Skeletal muscle satellite cell (primary cell): ENCODE measurements at regions not wholly inside any gene's neighbourhood (a gene's known extent, or its start where the extent isn't known, plus 50 kb on each side); places are given as distances from the start of the nearest gene placed in this dataset.
A peak's percentile ranks its signal among the peaks of the same experiment; 100 is the strongest.

Experiments used
- H3K27me3 ChIP-seq: 2 replicates; pipeline ENCODE4 v1.7.0; 2013; ENCODE audit warnings: low read length; ENCODE audit not compliant: control insufficient read depth, insufficient read depth
- H3K36me3 ChIP-seq: 2 replicates; pipeline ENCODE4 v1.7.0; 2013; ENCODE audit warnings: mild to moderate bottlenecking, control low read depth, low read length; ENCODE audit not compliant: insufficient read depth
- H3K4me1 ChIP-seq: 2 replicates; pipeline ENCODE4 v1.7.0; 2013; ENCODE audit warnings: low read length; ENCODE audit not compliant: control insufficient read depth, insufficient read depth
- H3K4me2 ChIP-seq: 2 replicates; pipeline ENCODE4 v1.7.0; 2013; ENCODE audit warnings: mild to moderate bottlenecking, low read length
- H3K4me3 ChIP-seq: 2 replicates; pipeline ENCODE4 v1.7.0; 2013; ENCODE audit warnings: low read length
- H3K9ac ChIP-seq: 2 replicates; pipeline ENCODE4 v1.7.0; 2013; ENCODE audit warnings: mild to moderate bottlenecking, low read depth, low read length, moderate library complexity
- H3K9me3 ChIP-seq: replicated peaks from 2 replicates; pipeline ENCODE4 v1.7.0; 2013; ENCODE audit warnings: mild to moderate bottlenecking, control low read depth, low read length

- Histone ChIP-seq H3K4me1 (peaks cover 6% of the 10 kb centered on the region), H3K4me2 (no peak overlapping the region), H3K4me3 (no peak overlapping the region), H3K36me3 (no peaks in the 10 kb centered on the region), H3K9me3 (no peaks in the 10 kb centered on the region), H3K9ac (no peak overlapping the region), H3K27me3 (no peaks in the 10 kb centered on the region)
These were observed 712.5 kb upstream of the FZD8 start for GRCh38 chr10:36354633-36355032.

- H3K36me3 ChIP-seq: no peaks in the 10 kb centered on the region
- H3K9me3 ChIP-seq: no peaks in the 10 kb centered on the region
- no peak overlapping the region for H3K9ac ChIP-seq
- H3K4me3 ChIP-seq: no peak overlapping the region
- no peak overlapping the region for H3K4me2 ChIP-seq
- no peaks in the 10 kb centered on the region for H3K27me3 ChIP-seq
- H3K4me1 ChIP-seq: peaks cover 15% of the 10 kb centered on the region
These were observed 709.1 kb upstream of the FZD8 start for GRCh38 chr10:36351159-36351558.

- no peaks in the 10 kb centered on the region for H3K27me3 ChIP-seq
- peak overlapping the region; percentile 37 for H3K4me3 ChIP-seq
- H3K4me1 ChIP-seq: peaks cover 31% of the 10 kb centered on the region
- H3K9ac ChIP-seq: peak overlapping the region; percentile 62
- peak overlapping the region; percentile 70 for H3K4me2 ChIP-seq
- no peaks in the 10 kb centered on the region for H3K9me3 ChIP-seq
- no peaks in the 10 kb centered on the region for H3K36me3 ChIP-seq
These were observed 707.5 kb upstream of the FZD8 start for GRCh38 chr10:36349445-36350078.

- Histone ChIP-seq H3K36me3 (no peaks in the 10 kb centered on the region), H3K4me1 (peaks cover 48% of the 10 kb centered on the region), H3K4me3 (no peak overlapping the region), H3K27me3 (no peaks in the 10 kb centered on the region), H3K9ac (no peak overlapping the region), H3K4me2 (no peak overlapping the region), H3K9me3 (no peaks in the 10 kb centered on the region)
These were observed 703.7 kb upstream of the FZD8 start for GRCh38 chr10:36345807-36346206.

GRCh38 chr10:36345175-36345533 is 703.1 kb upstream of the FZD8 start:
- no peaks in the 10 kb centered on the region for H3K9me3 ChIP-seq
- no peaks in the 10 kb centered on the region for H3K27me3 ChIP-seq
- peaks cover 46% of the 10 kb centered on the region for H3K4me1 ChIP-seq
- no peak overlapping the region for H3K9ac ChIP-seq
- no peak overlapping the region for H3K4me2 ChIP-seq
- H3K36me3 ChIP-seq: no peaks in the 10 kb centered on the region
- no peak overlapping the region for H3K4me3 ChIP-seq

GRCh38 chr10:36344240-36345174 is 702.4 kb upstream of the FZD8 start:
- Histone ChIP-seq H3K4me3 (no peak overlapping the region), H3K9ac (peak overlapping the region; percentile 8), H3K27me3 (no peaks in the 10 kb centered on the region), H3K4me1 (peaks cover 42% of the 10 kb centered on the region), H3K9me3 (no peaks in the 10 kb centered on the region), H3K36me3 (no peaks in the 10 kb centered on the region), H3K4me2 (peak overlapping the region; percentile 26)

GRCh38 chr10:36342781-36343180 is 700.7 kb upstream of the FZD8 start:
- no peak overlapping the region for H3K4me2 ChIP-seq
- peaks cover 33% of the 10 kb centered on the region for H3K4me1 ChIP-seq
- no peaks in the 10 kb centered on the region for H3K36me3 ChIP-seq
- H3K9me3 ChIP-seq: no peaks in the 10 kb centered on the region
- H3K4me3 ChIP-seq: no peak overlapping the region
- H3K9ac ChIP-seq: no peak overlapping the region
- H3K27me3 ChIP-seq: no peaks in the 10 kb centered on the region

GRCh38 chr10:36341471-36341870 is 699.4 kb upstream of the FZD8 start:
- H3K9me3 ChIP-seq: no peaks in the 10 kb centered on the region
- no peaks in the 10 kb centered on the region for H3K27me3 ChIP-seq
- no peaks in the 10 kb centered on the region for H3K36me3 ChIP-seq
- H3K4me3 ChIP-seq: no peak overlapping the region
- H3K4me1 ChIP-seq: peaks cover 40% of the 10 kb centered on the region
- H3K9ac ChIP-seq: no peak overlapping the region
- H3K4me2 ChIP-seq: no peak overlapping the region

- peaks cover 18% of the 10 kb centered on the region for H3K4me1 ChIP-seq
- H3K27me3 ChIP-seq: no peaks in the 10 kb centered on the region
- H3K4me2 ChIP-seq: peak overlapping the region; percentile 8
- no peak overlapping the region for H3K9ac ChIP-seq
- no peak overlapping the region for H3K4me3 ChIP-seq
- no peaks in the 10 kb centered on the region for H3K9me3 ChIP-seq
- H3K36me3 ChIP-seq: no peaks in the 10 kb centered on the region
These were observed 694.2 kb upstream of the FZD8 start for GRCh38 chr10:36336315-36336714.

- Histone ChIP-seq H3K4me3 (no peak overlapping the region), H3K27me3 (no peaks in the 10 kb centered on the region), H3K4me2 (no peak overlapping the region), H3K4me1 (peaks cover 15% of the 10 kb centered on the region), H3K9me3 (no peaks in the 10 kb centered on the region), H3K9ac (no peak overlapping the region), H3K36me3 (no peaks in the 10 kb centered on the region)
These were observed 691.4 kb upstream of the FZD8 start for GRCh38 chr10:36333446-36333845.

GRCh38 chr10:36332926-36333325 is 690.8 kb upstream of the FZD8 start:
- no peaks in the 10 kb centered on the region for H3K27me3 ChIP-seq
- no peak overlapping the region for H3K4me3 ChIP-seq
- H3K4me1 ChIP-seq: peaks cover 15% of the 10 kb centered on the region

GRCh38 chr10:36331121-36331520 is 689.0 kb upstream of the FZD8 start:
- Histone ChIP-seq H3K27me3 (no peaks in the 10 kb centered on the region), H3K4me2 (no peak overlapping the region), H3K9me3 (no peaks in the 10 kb centered on the region), H3K4me1 (peaks cover 7% of the 10 kb centered on the region), H3K36me3 (no peaks in the 10 kb centered on the region), H3K9ac (no peak overlapping the region), H3K4me3 (no peak overlapping the region)

More at GRCh38 chr10:36332926-36333325, 690.8 kb upstream of the FZD8 start:
- no peak overlapping the region for H3K4me2 ChIP-seq
- no peak overlapping the region for H3K9ac ChIP-seq
- H3K36me3 ChIP-seq: no peaks in the 10 kb centered on the region
- no peaks in the 10 kb centered on the region for H3K9me3 ChIP-seq
